AG04449 (cell line): ENCODE measurements at regions not wholly inside any gene's neighbourhood (a gene's known extent, or its start where the extent isn't known, plus 50 kb on each side); places are given as distances from the start of the nearest gene placed in this dataset.

Experiments used
- CTCF ChIA-PET: fragments of 350-600 bp; formaldehyde crosslinking; extraction: SDS; loops from one replicate; lab custom pipeline; 2021; ENCODE audit warnings: antibody characterized with exemption; lab: Yijun Ruan, JAX
- POLR2A ChIA-PET: fragments of 400-600, 350-600 bp; formaldehyde crosslinking; extraction: SDS; loops from one replicate; lab custom pipeline; 2020; ENCODE audit warnings: antibody characterized with exemption, inconsistent platforms; lab: Yijun Ruan, JAX
- DNase-seq: peaks from one replicate; pipeline ENCODE4 v3.0.0-alpha.2; 2010; ENCODE audit warnings: low read depth, low spot score
- H3K4me3 ChIP-seq: 2 replicates; pipeline ENCODE4 v1.5.1; 2011; ENCODE audit warnings: low read depth, mild to moderate bottlenecking, control low read depth, low read length
- CTCF ChIP-seq: IDR thresholded peaks from one replicate; pipeline ENCODE4 v1.5.1; 2011; ENCODE audit warnings: mild to moderate bottlenecking, moderate library complexity, low read length, control low read depth, inconsistent platforms; ENCODE audit not compliant: insufficient read depth; ENCODE audit errors: missing control alignments

- CTCF ChIA-PET: no interaction called here
- no peak for DNase-seq
- POLR2A ChIA-PET: no interaction called here
Measured at GRCh38 chr14:105860615-105861580, 334.5 kb downstream of the TMEM121 start.

GRCh38 chr14:105861985-105862465, 335.6 kb downstream of the TMEM121 start:
- no peak for DNase-seq
- ChIA-PET CTCF (no interaction called here), POLR2A (no interaction called here)
- TF ChIP-seq CTCF: no peak
- H3K4me3 ChIP-seq: no peak overlapping the region

More at GRCh38 chr14:105860615-105861580, 334.5 kb downstream of the TMEM121 start:
- no peak for TF ChIP-seq CTCF
- no peak overlapping the region for H3K4me3 ChIP-seq

GRCh38 chr14:105862581-105863239, 336.3 kb downstream of the TMEM121 start:
- POLR2A ChIA-PET: no interaction called here
- DNase-seq: no peak
- TF ChIP-seq CTCF: no peak
- CTCF ChIA-PET: no interaction called here
- no peak overlapping the region for H3K4me3 ChIP-seq

GRCh38 chr14:105863296-105864108, 337.1 kb downstream of the TMEM121 start:
- no peak overlapping the region for H3K4me3 ChIP-seq
- DNase-seq: no peak
- ChIA-PET CTCF (no interaction called here), POLR2A (no interaction called here)
- no peak for TF ChIP-seq CTCF

GRCh38 chr14:105864116-105864515, 337.7 kb downstream of the TMEM121 start:
- ChIA-PET CTCF (no interaction called here), POLR2A (no interaction called here)
- no peak for DNase-seq
- TF ChIP-seq CTCF: no peak
- no peak overlapping the region for H3K4me3 ChIP-seq
